T47D (cell line): ENCODE measurements at regions not wholly inside any gene's neighbourhood (a gene's known extent, or its start where the extent isn't known, plus 50 kb on each side); places are given as distances from the start of the nearest gene placed in this dataset.
"Not testable (repeated sequence)": the region's sequence is repeated elsewhere in the genome, so short reads cannot be mapped to it uniquely, and the experiment has no call there.

Source experiments
- DNase-seq, 2 experiments: peaks; one replicate each; pipeline versions ENCODE4 v3.0.0 to v3.0.0-alpha.2; 2011 to 2012; ENCODE audit warnings: low read depth in 1 of 2, low spot score in 1 of 2
- JUND ChIP-seq: IDR thresholded peaks from 2 replicates; pipeline ENCODE4 v1.6.1; 2012; ENCODE audit warnings: low read depth
- in situ Hi-C: cut with HindIII; loops from 2 replicates; pipeline ENCODE4 v1.10.0; 2016; ENCODE audit warnings: low sequenced_read_pairs, low pct_unique_long_range_greater_than_20kb

DNA sequence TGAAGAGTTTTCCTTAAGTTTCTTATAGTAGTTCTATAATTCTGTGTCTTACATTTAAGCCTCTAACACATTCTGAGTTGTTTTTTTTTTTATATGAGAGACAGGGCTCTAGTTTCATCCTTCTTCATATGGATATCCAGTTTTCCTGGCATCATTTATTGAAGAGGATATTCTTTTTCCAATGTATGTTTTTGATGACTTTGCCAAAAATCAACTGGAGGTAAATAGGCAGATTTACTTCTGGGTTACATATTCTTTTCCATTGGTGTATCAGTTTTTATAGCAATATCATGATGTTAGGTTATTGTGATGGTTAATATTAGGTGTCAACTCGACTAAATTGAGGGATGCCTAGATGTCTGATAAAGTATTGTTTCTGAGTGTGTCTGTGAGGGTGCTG is 650.7 kb upstream of the GRID2 start:
- TF ChIP-seq JUND: no peak
- no peak for DNase-seq
- in situ Hi-C loops: no loop called here

DNA sequence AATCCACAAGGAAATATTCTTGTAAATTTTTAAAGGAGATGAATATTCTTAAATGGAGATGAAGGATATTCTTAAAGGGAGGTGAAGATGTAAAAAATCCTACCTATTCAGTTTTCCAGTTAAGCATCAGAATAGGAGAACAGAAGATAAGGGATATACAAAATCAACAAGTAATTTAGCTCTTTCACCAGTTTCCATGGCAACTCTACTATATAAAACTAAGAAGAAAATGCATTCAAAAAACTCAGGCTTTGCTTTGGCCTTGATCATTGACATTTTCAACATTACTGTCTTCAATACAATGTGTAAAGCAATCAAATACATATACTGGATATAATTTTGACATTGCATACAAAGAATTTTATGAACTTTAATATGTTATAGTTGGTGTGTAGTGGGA is 622.7 kb upstream of the GRID2 start:
- in situ Hi-C loops: no loop called here
- no peak for DNase-seq
- TF ChIP-seq JUND: no peak

DNA sequence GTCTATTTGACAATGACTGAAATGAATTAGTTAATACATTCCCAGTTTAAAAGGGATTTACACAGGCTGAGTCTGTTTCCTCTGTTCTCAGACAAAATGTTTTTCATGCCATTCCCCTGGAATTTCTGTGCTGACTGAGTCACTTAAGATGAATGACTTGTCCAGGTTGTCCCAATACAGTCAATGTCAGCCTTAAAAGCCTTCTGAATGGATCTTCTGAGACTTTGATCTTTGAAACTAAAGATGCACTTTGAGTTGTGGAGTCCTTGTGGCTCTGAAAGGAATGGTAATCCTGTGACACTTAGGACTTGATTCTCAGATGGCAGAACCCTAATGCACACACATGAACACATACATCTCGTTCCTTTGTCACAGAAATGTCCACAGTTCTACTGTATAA is 622.2 kb upstream of the GRID2 start:
- in situ Hi-C loops: no loop called here
- DNase-seq: no peak
- TF ChIP-seq JUND: no peak

DNA sequence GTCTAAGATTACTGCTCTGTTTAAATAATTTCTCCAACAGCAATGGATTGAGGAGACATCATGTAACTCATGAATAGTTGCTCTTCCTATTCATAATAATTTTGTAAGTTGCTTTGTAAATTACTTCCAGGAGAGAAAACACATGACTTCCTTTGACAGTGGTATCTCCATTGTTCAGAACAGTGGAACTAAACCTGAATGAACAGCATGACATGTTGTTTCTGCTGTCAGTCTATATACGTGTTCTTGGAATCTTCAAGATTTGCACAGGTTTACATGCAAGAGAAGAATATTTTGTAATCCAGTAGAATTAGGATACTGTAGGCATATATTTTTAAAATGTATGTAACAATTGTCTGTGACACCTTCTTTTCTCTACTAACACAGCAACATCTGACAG is 618.8 kb upstream of the GRID2 start:
- in situ Hi-C loops: no loop called here
- TF ChIP-seq JUND: no peak
- DNase-seq: no peak

DNA sequence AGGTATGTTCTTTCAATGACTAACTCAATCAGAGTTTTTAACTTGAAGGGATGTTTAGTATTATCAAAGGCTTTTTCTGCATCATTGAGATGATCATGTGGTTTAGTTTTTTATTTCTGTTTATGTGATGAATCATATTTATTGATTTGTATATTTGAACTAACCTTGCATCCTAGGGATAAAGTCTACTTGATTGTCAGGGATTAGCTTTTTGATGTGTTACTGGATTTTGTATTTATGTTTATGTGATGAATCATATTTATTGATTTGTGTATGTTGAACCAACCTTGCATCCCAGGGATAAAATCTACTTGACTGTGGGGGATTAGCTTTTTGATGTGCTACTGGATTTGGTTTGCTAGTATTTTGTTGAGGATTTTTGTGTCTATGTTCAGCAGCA is 615.4 kb upstream of the GRID2 start:
- in situ Hi-C loops: no loop called here
- DNase-seq: no peak
- no peak for TF ChIP-seq JUND

DNA sequence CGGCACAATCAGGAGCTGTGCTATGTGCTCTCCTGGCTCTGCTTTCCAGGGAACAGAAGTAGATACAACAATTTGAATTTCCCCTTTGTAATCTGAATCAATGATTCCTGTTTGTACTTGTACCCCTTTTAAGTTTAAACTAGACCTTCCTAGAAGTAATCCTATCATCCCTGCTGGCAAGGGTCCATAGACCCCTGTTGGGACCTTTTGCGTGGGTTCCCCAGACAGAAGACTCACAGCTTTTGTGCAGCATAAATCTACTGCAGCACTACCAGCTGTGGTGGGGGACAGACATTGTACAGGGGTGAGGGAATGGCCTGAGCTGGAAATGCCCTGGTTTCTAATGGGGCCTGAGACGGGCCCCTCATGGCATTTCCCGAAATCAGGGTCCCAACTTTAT is 604.1 kb upstream of the GRID2 start:
- DNase-seq, in situ Hi-C loops: not testable (repeated sequence)

DNA sequence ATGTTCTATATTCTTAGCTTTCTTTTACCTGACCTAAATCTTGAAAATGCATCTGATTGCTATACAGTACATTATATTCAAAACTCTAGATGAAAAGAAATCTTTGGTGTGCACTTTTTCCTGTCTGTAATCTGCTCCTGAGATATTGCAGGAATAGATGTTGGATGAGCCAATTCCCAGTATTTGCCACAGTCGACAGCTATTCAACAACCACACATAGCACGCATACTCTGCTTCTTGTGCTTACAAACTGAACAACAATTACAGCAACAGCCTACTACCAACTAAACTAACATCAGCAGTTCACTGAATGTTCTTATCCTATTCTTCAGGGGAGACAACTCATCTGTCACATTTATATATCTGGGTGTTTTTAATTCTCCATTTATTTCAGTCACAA is 573.9 kb upstream of the GRID2 start:
- no peak for DNase-seq
- in situ Hi-C loops: no loop called here
- TF ChIP-seq JUND: no peak

DNA sequence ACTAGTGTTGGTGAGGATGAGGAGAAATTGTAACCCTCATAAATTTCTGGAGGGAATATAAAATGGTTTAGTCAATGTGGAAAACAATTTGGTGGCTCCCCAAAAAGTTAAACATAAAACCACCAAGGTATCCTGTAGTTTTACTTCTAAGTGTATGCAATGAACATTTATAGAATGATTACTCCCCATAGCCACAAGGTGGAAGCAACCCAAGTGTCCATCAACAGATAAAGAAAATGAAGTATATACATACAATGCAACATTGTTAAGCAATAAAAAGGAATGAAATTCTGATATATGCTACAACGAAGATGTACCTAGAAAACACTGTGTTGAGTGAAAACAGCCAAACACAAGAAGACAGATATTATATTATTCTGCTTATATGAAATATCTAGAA is 569.1 kb upstream of the GRID2 start:
- DNase-seq: peak in 1 of 2 experiments; percentile 46
- in situ Hi-C loops: no loop called here
- TF ChIP-seq JUND: no peak

DNA sequence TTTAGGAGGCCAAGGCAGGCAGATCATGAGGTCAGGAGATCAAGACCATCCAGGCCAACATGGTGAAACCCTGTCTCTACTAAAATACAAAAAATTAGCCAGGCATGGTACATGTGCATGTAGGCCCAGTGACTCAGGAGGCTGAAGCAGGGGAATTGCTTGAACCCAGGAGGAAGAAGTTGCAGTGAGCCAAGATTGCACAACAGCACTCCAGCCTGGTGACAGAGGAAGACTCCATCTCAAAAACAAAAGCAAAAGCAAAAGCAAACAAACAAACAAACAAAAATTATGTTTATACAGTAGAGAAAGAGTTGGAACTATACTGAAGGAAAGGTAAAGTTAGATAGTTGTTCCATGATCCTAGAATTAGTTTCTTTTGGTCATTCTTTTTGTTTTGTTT is 564.9 kb upstream of the GRID2 start:
- DNase-seq: not testable (repeated sequence)

DNA sequence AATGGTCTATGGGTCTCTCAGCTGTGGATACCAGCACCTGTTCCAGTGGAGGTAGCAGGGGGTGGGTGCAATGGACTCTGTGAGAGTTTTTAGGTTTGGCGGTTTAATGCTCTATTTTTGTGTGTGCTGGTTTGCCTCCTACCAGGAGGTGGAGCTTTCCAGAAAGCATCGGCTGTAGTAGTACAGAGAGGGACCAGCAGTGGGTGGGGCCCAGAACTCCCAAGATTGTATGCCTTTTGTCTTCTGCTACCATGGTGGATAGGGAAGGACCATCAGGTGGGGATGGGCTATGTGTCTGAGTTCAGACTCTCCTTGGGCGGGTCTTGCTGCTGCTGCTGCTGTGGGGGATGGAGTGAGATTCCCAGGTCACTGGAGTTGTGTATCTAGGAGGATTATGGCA is 557.2 kb upstream of the GRID2 start:
- no peak for TF ChIP-seq JUND
- DNase-seq: no peak

More for the DNA sequence above, 564.9 kb upstream of the GRID2 start:
- in situ Hi-C loops: not testable (repeated sequence)

DNA sequence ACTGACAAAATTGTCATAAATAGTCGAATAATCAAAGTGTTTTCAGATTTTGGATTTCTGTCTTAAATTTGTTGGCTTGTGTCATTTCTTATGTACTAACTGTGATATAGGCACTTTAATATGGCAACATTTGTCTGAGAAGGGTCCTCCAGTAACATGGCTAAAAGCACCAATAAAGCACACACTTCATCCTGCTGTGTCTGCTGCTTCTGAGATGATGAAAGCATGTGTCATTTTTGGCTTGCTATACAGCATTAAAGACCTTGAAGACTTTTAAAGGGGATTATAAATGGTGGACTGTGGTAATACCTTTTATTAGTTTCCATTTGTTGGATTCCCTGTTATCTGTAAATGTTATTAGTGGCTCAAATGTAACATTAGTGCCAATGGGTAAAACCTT is 551.8 kb upstream of the GRID2 start:
- no peak for TF ChIP-seq JUND
- DNase-seq: no peak
- in situ Hi-C loops: no loop called here

More for the DNA sequence above, 557.2 kb upstream of the GRID2 start:
- in situ Hi-C loops: no loop called here

DNA sequence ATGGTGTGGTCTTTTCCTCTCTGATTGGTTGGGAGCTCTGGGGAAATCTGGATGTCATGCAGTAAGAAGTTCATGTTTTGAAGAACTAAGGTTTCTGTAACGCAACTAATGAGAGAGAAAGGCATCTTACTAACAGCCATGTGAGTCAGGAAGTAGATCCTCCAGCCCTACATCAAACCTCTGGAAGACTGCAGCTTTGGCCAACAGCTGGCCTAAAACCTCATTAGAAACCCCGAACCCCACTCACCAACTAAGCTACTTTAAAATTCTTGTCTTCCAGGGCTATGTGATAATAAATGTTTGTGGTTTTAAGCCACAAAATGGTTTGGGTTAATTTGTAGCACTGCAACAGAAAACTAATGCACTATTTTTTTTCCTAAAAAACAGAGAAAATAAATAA is 549.0 kb upstream of the GRID2 start:
- no peak for TF ChIP-seq JUND
- in situ Hi-C loops: no loop called here
- no peak for DNase-seq

DNA sequence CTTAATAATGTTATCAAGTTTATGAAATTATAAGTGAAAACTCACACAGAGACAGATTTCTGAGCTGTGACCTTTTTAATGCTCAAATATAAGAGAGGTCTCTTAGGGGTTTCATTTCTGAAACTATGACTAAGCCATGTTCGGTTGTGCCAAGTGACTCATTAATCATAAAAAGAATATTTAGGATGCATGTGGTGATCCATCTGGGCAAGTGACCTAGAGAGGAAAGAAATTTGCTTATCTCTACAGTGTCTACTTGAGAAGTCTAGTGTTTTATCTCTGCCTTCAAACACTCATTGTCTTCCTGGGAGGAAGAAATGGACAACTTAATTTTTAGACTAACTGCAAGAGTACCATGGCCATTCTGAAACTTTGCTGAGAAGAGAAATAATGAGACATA is 545.3 kb upstream of the GRID2 start:
- no peak for DNase-seq
- no peak for TF ChIP-seq JUND
- in situ Hi-C loops: no loop called here

DNA sequence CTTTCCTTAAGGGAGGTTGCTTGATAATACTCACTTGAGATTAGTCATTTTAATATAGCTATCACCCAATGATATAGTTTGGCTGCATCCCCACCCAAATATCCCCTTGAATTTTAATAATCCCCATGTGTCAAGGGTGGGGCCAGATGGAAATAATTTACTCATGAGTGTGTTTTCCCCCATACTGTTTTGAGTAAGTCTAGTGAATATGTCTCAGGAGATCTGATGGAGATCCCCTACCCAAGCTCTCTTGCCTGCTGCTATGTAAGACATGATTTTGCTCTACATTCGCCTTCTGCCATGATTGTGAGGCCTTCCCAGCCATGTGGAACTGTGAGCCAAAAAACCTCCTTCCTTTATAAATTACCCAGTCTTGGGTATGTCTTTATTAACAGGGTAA is 539.7 kb upstream of the GRID2 start:
- in situ Hi-C loops: no loop called here
- no peak for TF ChIP-seq JUND
- DNase-seq: no peak

DNA sequence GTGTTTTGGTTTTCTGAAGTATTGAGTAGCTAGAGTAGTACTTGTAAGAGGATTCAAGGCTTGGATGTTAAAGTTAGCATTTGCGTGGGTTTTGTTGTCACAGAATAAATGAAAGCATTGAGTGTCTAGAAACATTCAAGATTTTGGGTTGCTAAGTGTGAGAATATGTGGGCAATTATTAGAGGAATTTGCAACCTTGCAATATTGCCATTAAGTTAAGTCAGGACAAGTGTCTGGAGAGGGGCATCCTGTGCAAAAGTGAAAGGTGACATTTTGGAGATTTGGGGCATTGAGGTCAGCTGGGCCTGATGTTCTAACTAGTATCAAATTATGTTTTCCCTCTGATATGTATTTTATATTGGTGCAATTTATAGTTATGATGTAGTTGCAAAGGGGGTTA is 533.9 kb upstream of the GRID2 start:
- no peak for TF ChIP-seq JUND
- DNase-seq: no peak
- in situ Hi-C loops: no loop called here

DNA sequence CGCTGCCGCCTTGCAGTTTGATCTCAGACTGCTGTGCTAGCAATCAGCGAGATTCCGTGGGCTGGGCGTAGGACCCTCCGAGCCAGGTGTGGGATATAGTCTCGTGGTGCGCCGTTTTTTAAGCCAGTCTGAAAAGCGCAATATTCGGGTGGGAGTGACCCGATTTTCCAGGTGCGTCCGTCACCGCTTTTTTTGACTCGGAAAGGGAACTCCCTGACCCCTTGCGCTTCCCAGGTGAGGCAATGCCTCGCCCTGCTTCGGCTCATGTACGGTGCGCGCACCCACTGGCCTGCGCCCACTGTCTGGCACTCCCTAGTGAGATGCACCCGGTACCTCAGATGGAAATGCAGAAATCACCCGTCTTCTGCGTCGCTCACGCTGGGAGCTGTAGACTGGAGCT is 512.1 kb upstream of the GRID2 start:
- DNase-seq: peak in 1 of 2 experiments; percentile 13
- in situ Hi-C loops: not testable (repeated sequence)
